DMS 273 (cell line): ENCODE measurements at regions not wholly inside any gene's neighbourhood (a gene's known extent, or its start where the extent isn't known, plus 50 kb on each side); places are given as distances from the start of the nearest gene placed in this dataset.
"Not testable (repeated sequence)": the region's sequence is repeated elsewhere in the genome, so short reads cannot be mapped to it uniquely, and the experiment has no call there.

Experiments used
- DNase-seq: peaks from one replicate; lab custom pipeline; 2025; ENCODE audit not compliant: unreplicated experiment; lab: John Stamatoyannopoulos, UW

DNA sequence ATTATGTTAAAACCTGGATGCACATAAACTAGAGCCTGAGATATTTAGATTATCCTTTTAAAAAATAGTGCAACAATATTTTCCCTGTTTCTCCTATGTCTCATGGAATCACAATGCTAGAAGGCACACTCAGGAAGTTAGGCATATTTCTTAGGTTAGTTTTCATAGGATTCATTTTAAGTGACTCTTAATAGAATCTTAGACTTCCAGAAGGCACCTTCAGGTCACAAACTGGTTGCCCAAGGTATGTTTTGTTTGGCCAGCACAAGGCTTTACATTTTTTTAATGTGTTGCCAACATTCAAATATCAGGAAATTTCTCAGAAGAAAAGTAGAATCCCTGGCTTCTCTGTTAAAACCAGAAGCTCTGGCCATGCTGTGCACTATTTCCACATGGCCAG, 129.3 kb downstream of the LNPK start:
- no peak for DNase-seq

DNA sequence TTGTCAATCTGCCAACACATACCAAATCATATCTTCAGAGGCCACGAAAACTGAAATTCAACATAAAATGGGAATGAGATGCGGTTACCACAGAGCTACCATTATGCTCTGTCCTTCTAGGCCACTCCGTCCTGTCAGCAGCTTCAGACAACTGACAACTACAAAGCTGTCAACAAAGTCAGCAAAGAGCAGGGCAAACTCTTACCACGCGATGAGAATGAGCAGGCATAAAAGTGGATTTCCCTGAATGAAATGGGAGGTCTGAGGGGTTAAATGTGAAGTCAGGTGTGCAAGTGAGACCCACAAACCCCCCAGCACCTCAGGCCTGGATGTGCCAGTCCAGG, 130.1 kb downstream of the LNPK start:
- no peak for DNase-seq

DNA sequence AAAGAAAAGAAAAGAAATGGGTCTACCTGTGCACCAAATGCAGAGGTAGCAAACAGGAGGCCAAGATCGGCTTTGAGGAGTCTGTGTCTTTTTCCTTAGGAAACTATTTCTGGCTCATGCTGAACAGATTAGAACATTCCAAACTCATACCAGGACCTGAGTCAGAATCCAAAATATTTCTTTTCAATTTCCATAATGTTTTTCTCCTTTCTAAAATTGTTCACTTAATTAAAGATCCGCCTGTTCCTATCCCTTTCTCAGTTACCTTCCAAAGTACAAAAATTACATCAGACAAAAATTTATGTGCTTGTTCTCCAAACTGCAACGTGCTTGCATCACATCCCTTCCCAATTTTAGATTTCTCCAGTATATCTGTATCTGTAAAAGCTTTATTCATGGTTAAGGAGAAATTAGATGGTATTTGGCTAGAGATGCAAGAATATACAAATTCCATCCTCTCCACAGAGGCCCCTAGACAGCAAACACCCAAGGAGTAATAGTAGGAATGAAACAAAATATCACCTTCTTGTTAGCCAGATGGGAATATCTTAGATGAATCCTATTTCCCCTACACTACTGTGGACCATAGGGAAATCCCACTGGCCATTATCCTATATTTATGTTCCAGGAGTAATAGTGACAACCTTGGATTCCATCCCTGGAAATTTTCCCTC, 130.6 kb downstream of the LNPK start:
- no peak for DNase-seq

DNA sequence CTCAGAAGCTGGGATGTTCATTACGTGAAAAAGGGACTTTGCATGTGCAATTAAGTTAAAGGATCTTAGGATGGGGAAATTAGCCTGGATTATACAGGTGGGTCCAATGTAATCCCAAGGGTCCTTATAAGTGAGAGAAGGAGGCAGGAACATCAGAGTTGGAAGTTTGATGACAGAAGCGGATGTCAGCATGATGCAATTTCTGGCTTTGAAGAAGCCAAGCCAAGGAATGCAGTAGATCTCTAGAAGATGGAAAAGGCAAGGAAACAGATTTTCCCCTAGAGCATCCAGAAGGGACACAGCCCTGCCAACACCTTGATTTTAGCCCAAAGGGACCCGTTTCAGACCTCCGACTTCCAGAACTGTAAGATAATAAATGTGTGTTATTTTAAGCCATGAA, 136.4 kb downstream of the LNPK start:
- no peak for DNase-seq

DNA sequence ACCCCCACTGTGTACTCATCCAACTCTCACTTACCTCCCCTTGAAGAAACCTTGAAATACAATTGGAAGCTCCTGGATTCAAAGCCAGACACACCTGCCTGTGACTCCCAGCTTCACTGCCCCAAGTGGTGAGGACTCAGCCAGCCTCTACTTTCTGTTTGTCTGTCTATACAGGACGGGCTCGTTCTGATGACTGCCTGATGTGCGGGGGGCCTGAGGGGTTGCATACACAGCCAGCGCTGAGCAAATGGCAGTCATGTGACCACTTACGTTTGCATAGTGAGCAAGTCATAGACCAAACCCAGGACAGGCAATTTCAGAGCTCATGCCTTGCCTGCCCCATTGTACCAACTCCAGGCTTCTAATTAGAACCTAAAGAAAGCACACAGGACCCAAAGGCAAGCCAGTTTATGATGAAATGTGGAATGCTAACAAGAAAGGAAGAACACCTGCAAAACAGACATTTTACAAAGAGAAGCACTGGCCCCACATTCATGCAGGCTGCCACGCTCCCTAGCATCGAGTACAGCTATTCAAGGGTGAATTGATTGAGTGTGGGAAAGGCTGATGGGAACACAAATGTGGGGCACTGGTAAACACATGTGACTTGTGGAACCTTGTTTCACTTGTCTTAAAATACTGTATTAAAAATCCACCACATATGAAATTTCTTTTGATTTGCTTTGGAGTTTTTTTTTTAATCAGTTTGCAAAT, 137.8 kb downstream of the LNPK start:
- DNase-seq, result no peak

DNA sequence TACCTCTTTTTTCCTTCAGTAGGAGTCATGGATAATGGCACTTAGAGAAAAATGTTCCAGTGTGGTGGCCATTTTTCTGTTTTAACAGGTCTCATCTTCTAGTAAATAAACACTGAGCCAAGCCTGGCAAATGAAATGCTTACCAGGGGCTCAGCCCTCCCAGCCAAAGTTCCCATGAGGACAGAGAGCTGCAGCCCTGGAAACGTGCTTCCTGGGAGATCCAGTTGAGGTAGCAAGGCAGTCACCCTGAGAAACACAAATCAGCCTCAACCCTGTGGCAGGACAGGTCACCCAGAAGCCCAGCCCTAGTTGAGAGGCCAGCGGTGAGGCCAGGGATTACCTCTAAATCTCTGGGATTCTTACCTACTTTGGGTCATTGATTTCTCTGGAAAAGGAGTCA, 140.1 kb downstream of the LNPK start:
- no peak for DNase-seq

DNA sequence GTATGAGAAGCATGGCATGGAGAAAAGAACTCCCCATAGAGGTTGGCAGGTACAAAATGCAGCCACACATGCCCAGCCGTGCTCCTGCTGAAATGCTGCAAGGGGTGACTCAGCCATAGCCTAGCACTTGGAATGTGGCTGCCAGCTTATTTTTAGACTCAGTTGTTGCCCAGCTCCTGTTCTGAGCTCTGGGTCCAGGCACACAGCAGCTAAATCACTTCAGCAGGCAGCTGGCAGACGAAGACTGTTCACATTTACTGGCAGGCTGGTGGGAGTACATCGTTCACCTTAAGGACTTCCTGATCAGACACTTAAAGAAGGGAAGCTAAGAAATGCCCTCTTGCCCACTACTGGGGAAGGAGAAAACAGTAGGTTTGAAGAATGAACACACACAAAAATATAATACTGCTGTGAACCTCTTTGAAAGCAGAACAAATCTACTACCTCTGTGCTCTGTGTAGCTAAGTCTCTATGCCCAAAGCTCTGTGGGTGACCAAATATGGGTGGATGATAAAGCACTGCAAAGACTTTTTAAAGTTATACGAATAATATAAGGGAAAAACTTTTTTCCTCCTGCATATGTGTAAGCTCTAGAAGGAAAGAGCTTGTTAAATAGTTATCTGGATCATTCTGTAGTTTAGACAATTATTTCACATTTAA, 146.1 kb downstream of the LNPK start:
- peak; percentile 61 for DNase-seq

DNA sequence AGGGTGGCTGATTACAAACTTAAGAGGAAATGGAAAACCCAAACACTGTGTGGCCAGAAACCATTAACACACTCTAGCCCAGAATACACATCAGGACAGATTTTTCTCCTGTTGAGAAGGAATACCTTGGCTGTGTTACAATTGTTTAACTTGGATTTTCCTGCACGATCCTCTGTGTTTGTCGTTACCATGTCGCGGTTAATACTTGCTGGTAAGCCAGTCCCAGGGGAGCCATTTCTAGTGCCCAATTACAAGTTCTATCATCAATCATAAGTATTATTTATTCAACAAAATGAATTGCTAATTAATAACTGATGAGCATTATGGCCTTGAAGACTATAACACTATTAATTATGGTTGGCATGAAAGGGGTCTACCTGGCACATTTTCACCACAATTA, 146.8 kb downstream of the LNPK start:
- DNase-seq, result peak; percentile 41

DNA sequence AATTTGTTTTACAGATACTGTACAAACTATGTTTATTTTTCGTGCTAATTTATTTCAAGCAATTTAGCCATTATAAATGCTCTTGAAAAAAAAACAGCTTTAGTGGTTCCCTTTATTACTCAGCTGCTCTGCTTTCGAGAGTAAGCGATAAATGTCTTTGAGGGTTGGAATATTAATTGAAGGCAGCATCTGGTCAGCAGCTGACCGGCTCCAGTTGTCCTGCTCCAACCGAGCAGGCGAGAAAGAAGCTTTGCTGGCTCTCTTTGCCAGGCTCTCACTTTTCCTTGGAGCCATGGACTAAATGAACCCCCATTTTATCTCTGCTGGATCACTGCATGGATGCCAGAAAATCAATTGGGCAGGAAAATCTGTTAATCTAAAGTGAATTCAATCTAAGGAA, 147.4 kb downstream of the LNPK start:
- DNase-seq, result peak; percentile 52

DNA sequence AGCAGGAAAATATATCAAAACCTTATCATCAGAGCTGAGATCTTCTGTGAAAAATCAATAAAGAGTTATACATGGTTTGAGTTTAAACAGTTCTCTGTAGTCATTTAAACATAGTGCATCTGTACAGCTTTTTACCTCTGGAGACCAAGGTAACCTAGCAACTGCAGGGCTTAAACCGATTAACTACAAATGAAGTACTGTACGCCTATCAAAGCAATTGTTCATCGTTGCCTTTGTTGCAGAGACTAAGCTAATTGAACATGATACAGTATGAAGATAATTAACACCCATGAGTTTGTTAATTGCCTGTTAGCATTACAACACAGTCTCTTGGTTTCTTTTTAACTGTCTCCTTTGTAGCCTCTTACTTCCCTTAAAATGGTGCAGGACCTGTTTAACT, 147.9 kb downstream of the LNPK start:
- DNase-seq, result peak; percentile 70

DNA sequence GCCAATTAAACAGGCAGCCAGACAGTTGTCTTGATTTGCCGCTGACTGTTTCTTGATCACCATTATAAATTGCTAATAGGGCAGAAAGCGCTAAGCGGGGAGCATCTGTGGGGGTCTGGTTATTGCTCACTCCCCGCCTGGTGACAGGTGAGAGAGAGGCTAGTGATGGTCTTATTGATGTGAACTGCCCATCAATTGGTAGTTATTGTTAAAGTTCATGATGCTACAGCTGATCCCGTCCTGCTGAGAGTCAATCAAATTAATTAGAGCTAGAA, 148.5 kb downstream of the LNPK start:
- peak; percentile 69 for DNase-seq

DNA sequence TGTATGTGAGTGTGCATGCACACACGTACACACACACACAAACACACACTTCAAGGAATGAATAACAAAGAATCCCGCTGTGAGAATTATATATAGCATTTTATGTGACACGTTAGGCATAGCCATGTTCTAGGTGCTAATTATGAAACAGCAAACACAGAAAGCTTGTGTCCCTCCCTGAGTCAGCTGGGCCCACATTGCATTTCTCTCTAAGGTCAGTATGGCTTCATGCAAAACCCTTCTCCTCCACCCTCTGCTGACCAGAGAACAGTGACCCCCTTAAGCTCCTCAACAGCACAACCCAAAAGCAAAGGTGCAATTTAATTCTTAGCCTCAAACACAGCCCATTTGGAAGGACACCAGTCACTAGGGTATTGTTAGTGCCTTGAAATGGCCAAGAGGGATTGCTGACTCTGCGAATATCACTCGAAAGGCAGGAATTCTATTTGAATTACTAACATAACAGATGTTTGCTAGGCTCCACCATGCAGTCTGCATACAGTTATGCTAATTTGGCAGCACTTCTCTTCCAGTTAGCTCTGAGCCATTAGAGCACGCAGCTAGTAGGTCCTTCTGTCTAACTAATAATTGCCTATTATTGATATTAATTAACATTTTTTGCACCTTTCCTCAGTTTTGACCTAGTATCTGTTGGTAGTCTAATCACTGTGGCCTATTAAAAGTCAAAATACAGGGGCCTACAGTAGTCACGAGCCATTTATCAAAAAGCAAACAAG, 149.0 kb downstream of the LNPK start:
- peak; percentile 87 for DNase-seq

DNA sequence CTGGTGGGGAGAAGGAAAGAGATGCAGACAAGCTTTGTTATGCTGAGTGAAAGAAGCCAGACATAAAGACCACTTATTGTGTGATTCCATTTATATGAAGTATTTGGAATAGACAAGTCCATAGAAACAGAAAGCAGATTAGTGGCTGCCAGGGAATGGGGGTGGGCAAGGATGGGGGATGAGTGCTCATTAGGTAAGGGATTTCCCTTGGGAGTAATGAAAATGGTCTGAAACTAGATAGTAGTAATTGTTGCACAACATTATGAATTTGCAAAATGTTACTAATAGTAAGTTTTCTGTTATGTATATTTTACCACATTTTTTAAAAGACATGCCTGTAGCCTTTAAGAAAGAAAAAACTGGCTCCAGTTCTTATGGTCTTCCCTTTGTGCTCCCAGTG, 154.9 kb downstream of the LNPK start:
- DNase-seq, result no peak

DNA sequence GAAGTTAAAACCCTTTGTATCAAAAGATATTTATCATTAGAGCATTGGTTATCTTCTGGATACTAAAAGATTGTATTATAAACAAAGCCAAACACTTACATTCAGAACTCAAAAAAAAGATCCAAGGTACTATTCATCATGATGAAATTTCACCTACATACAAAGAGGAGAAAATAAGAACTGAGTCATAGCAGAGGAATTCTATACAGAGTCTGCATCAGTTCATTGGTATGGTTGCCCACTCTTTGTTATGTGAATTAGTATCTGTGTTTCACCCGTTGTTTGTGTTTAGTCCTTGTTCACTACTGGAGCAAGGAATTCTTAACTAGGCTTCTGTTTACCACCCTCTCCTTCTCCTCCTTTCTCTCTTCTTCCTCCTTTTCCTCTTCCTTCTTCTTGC, 157.9 kb downstream of the LNPK start:
- no peak for DNase-seq

DNA sequence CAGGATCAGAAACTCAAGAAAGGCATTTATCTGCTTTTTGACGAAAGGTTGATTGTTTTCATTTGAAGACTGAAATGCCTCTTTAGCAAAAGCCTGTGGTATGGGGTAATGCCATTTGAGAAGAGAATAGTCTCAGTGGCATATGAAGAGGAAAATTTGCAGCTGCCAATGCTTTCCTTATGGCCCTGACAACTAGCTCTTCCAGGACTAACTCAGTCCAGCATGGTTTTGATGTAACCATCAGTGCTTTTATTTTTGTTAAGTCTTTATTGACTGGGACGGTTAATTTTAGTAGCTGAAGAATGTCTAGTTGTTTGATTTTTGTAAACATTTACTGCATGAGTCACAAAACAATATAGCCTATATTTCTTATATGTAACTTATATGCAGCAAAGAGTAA, 158.4 kb downstream of the LNPK start:
- no peak for DNase-seq

DNA sequence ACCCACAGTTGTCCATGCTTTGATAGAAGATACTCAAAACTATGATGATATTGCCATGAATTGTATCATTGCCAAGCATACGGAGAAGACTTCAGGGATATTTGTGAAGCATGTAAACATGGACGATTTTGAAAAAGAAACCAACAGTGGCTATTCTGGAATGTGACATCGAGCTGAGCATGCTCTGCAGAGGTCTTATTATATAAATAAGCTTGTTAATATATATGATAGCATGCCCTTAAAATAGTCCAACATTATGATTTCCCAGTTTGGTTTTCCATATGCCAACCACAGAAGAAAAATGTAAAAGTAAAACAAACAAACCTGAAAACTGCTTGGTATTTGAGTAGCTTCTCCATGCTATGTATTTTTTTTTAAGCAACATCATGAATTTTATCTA, 159.1 kb downstream of the LNPK start:
- DNase-seq, result no peak

DNA sequence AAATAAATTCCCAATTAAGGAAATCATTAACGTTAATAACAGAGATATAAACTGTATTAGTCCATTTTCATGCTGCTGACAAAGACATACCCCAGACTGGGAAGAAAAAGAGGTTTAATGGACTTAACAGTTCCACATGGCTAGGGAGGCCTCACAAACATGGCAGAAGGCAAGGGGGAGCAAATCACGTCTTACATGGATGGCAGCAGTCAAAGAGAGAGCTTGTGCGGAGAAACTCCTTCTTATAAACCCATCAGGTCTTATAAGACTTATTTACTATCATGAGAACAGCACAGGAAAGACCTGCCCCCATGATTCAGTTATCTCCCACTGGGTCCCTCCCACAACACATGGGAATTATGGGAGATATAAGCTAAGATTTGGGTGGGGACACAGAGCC, 161.3 kb downstream of the LNPK start:
- not testable (repeated sequence) for DNase-seq

DNA sequence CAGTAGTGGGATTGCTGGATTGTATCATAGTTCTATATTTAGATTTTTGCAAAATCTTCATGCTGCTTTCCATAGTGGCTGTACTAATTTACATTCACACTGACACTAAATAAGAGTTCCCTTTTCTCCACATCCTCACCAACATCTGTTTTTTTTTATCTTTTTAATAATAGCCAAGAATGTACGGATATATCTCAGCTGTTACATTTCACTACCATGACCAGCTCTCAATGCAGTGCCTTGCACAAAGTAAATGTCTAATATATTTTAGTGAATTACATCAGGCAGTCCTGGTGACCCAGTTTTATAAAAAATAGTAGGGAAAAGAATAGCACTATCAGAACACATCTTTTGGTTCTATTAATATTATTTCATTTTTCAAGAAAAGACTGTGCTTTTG, 161.8 kb downstream of the LNPK start:
- DNase-seq, result no peak

DNA sequence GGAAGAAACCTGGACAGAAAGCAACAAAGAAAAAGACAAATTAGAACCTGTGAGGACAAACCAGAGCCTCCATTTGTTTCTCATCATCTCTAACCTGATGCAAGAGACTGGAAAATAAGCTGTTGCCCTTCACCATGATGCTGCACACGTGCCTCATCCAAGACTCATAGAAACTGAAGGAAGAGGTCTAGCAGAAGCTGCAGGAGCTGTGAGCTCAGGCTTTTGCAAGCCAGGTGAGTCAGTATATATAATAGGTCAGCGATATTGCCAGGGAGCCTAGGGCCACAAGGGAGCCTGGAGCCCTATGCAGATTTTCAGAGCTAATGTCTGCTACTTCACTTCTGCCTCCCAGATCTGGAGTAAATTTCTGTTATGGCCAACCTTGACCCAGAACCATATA, 163.1 kb downstream of the LNPK start:
- no peak for DNase-seq

DNA sequence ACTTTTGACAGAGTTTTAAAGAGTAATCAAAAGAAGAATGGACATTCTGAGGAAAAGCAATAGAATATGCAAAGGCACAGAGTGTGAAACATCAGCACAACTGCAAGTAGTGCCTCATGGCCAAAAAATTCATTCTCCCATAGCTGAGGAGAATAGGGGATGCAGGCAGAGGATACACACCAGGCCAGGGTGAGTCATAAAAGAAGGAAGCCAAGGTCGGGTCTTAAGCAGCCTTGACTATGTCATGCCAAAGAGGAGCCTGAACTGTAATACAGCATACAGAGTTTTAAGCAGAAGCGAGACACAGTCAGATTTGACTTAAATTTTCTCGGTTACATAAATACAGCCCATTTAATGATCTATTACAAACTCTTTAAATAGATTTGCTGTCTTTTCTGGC, 165.0 kb downstream of the LNPK start:
- no peak for DNase-seq

DNA sequence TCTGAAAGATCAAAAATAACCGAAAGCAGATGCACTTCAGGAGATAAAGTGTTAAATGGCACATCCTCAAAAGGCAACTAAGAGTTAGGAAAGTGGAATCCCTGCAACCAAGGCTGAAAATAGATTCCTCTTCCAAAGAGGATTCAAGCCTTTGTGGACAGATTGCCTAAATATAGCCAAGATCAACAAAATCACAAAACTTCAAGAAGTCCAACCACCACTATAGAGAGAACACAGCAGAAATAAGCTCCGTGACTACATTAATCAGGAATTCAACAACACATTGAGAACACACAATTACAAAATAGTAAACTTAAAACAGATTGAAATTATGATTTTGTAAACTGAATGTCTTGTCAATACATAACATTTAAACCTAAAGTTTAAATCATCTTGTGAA, 165.7 kb downstream of the LNPK start:
- DNase-seq, result no peak

DNA sequence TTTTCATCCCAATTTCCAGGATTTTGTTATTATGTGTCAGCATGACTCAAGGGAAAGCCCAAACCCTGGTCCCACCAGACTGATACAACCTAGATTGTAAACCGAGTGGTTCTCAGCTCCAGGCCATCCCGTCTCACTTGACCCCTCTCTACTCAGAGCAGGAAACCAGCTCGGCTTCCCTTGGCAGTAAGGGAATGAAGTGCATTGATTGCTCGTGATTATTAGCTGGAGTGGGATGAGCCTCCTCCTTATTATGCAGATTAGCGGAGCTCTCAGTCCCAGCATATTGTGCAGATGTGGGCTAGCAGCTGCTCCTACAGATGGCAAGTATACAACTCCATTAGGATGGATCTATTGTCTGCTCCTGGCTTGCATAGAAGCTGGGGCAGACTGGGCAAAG, 167.6 kb downstream of the LNPK start:
- DNase-seq, result peak; percentile 89
